GM18868 (cell line): ENCODE measurements at regions not wholly inside any gene's neighbourhood (a gene's known extent, or its start where the extent isn't known, plus 50 kb on each side); places are given as distances from the start of the nearest gene placed in this dataset.

ENCODE experiments used
- ATAC-seq: cut with Tn5 transposase; IDR thresholded peaks from one replicate; pipeline ENCODE4 v1.9.1; 2021; ENCODE audit warnings: mild to moderate bottlenecking, moderate library complexity; ENCODE audit not compliant: unreplicated experiment

DNA sequence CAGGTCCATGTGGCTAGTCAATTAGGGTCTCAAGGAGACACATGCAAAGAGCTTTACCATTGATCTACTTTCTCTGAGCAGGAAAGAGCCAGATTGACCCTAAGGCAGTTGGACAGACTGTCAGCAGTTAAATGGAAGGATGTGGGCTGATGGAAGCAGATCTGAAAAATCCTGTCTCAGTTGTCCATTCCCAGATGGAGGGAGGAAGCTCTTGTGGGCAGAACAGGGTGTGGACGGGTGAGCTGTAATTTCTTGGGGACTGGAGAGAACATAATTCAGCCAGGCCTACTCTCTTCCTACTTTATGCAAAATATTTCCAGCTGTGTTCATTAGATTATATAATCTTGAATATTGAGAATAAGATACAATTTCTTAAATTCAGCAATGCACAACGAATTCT lies 163.6 kb downstream of the GNAT3 start:
- ATAC-seq: no peak

DNA sequence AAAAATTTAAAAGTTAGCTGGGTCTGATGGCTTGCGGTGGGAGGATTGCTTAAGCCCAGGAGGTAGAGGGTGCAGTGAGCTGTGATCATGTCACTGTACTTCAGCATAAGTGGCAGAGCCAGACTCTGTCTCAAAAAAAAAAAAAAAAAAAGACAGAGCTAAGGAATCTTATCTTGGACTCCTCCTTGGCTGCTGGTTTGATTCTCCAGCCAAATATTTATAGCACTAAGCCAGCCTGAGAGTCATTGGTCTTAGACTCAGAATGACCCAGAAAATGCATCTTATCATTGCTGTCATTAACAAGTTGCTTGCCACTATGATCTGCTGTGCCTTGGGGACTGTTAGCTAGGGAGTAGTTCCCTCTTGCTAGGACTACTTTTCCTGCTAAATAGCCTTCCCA lies 164.7 kb downstream of the GNAT3 start:
- no peak for ATAC-seq

- peak; percentile 85 for ATAC-seq
Observed at GRCh38 chr7:80346704-80347103, 165.2 kb downstream of the GNAT3 start.

DNA sequence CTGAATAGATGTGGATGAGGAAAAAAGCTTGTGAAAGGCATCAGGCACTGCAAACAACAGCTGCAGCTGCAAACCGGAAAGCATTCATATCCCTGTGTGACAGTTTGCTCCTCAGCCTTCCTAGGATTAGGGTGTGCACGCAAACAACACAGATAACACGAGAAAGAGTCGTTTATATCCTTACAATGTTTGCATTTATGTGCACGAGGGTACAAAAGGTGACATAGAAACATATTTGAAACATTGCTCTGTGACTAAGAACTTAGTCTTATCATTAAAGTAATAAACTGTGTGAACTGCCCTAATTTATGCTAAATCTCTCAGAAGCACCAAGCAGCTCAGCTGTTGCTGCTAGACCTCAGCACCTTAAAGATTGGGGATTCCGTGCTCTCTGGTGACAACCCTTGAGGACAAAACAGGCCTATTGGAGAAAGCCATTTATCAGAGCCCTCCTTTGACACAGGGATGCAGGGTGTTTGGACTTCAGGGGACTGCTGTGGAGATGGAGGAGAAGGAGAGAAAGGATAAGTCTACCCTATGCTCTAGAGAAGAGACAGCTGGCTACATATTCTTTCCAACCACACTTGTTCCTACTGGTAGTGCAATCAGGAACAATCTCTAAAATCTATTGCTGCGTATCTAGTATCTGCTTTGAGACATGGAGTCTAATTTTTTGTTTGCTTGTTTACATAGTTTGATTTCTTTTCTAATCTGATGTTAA lies 176.2 kb downstream of the GNAT3 start:
- no peak for ATAC-seq

DNA sequence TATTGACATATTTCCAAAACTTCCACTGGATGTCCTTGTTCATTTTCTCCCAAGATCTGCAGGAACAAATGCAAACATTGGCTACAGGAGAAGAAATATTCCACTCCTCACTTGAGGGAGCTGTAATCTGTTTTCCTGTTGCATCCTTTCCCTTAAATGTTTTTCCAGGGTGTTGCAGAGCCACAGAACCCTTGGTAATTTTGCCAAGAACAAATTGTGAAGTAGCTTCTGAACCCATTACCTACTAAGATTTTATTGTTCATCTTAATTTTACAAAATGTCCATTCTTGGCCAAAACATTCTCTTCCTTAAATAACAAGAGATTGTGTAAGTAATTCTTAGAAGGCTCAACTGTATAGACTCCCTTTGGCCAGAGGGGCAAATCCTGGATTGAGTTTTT lies 177.0 kb downstream of the GNAT3 start:
- ATAC-seq: no peak

GRCh38 chr7:80334196-80334595 lies 177.7 kb downstream of the GNAT3 start:
- ATAC-seq: no peak

- no peak for ATAC-seq
Observed at GRCh38 chr7:80333040-80333439, 178.8 kb downstream of the GNAT3 start.

DNA sequence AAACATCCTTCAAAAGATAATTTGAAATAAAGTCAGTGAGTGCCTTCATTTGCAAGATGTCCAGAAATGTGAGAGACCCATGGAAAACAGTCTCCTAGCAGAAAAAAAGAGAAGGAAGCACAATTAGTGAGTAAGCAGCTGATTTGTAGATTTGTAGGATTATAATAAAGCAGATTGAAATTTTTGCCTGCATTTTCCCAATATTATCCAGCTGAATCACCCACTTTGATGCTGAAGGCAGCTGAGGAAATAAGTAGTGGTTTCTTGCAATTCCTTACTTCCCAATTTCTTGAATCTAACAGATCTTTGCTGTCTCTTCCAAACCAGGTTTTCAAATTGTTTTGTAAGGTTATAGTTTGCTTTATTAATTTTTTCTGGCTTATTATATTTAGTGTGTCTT lies 181.4 kb downstream of the GNAT3 start:
- ATAC-seq: no peak

DNA sequence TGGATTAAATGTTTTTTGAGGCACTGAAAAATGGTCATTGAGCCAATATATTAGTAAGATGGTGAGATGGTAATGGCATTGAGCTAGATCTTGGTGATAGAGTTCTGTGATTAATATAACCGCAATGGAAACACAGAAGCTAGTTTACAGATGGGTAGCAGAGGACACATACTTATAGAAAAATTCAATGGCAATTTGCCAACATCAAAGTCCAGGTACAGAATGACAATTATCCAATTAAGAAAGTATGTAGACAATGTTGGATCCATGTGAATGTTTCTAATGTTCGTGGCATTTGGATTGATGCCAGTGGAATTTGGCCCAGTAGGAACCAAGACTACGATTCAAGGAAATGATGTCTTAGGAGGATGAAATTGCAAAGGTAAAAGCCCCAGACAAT lies 187.8 kb downstream of the GNAT3 start:
- no peak for ATAC-seq

DNA sequence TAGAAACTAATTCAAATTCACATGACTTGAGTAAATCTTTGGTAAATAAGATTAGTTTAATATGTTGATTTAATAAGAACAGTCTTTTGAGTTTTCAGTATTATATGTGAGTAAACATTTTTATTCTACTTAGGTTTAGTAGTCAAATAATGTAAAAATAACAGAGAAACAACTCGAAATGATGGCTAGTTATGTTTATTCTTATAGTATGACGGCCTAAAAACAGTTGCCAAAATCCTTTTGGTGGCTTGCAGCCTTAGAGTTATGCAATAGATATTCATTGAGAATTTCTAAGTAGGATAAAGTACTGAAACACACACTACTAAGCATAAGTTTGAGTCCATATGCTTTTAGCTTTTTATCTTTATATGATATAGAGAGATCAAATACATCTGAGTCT lies 184.8 kb downstream of the GNAI1 start:
- ATAC-seq: no peak

GRCh38 chr7:80318081-80318480 lies 183.4 kb downstream of the GNAI1 start:
- no peak for ATAC-seq

DNA sequence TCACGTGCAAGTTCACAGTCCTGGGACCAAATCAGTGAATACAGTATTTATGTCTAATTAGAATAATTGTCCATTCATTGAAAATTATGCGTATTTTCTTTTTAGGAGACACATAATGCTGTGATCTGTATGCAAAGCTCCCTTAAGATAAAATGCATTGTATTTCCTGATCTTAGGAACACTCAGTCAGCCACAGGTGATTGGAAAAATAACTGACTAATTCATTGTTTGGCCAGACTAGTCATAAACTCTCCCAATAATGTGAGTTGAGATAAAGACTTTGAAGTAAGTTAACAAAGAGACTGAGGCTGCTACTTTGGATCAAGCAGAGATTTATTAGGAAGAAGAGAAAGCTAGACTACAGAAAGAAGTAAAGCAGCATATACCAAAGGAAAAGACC lies 182.2 kb downstream of the GNAI1 start:
- ATAC-seq: no peak

DNA sequence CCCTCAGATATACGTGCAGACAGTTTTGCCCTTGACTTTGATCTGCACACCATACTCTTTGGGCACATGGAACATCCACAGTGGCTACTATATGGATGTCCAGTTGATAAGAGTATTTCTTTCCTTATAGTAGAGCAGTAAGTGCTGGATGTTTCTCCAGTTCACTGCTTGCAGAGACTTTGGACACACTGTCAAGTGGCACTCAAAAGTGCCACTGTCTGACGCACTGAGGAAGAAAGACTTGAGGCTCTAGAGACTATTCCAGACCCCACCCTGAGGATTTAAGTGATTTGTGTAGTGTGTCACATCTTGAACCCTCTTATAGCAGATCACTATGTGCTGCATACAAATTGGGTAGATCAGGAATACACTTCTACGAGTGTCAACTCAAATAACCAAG lies 179.1 kb downstream of the GNAI1 start:
- no peak for ATAC-seq

- no peak for ATAC-seq
Observed at GRCh38 chr7:80313067-80313626, 178.5 kb downstream of the GNAI1 start.

GRCh38 chr7:80312139-80312661 lies 177.6 kb downstream of the GNAI1 start:
- ATAC-seq: no peak

GRCh38 chr7:80311313-80311712 lies 176.7 kb downstream of the GNAI1 start:
- no peak for ATAC-seq

GRCh38 chr7:80309971-80310549 lies 175.4 kb downstream of the GNAI1 start:
- no peak for ATAC-seq

- ATAC-seq: no peak
Observed at GRCh38 chr7:80309377-80309776, 174.7 kb downstream of the GNAI1 start.

DNA sequence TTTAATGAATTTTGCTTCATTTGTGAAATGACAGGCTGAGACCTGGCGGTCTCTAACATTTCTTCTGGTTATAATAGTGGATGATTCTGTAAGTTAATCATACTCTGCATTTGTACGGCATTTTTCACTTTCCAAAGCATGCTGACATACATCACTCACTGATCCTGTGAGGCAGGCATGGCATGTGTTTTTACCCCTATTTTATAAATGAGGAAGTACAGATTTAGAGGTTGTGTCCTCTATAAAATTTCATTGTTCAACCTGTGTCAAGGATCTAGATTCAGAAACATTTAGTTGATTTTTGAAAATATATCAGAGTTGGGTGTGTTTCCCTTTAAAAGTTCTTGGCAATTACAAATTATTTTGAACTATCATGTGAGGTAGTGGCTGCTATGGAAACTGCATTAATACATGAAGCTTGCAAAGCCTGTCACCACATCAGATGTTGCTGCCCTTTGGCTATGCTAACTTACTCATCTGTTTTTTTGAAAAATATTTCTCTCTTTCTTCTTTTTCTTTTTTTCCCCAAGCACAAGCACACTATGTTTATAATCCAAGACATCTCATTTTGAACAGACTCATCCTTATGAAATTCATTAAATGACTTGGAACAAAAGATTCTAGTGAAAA lies 172.7 kb downstream of the GNAI1 start:
- no peak for ATAC-seq

DNA sequence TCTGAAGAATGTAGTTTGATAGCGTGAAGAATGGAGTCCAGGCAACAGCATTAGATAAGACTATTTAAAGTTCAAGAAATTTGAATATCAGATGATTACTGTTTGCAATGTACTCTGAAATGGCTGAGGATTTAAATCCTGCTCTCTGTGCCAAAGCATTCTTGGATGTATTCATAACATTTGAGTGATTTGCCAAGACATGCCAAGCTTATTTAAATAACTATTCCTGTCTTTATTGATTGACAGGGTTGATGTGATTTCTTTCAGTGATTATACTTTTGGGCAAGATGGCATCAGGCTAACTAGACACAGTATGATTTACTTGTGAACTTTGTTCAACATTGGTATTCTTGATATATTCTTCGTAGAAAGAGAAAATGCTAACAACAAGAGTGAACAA lies 168.7 kb downstream of the GNAI1 start:
- no peak for ATAC-seq

GRCh38 chr7:80302636-80303035 lies 168.0 kb downstream of the GNAI1 start:
- no peak for ATAC-seq

GRCh38 chr7:80302078-80302477 lies 167.4 kb downstream of the GNAI1 start:
- no peak for ATAC-seq
